WTC11 (cell line): ENCODE measurements at regions not wholly inside any gene's neighbourhood (a gene's known extent, or its start where the extent isn't known, plus 50 kb on each side); places are given as distances from the start of the nearest gene placed in this dataset.

Source experiments
- ATAC-seq: fragments of 200-7000 bp; cut with Tn5 transposase; 2 replicates; pipeline ENCODE4 v1.10.0; 2021; ENCODE audit warnings: mild to moderate bottlenecking, moderate library complexity
- CTCF ChIA-PET: fragments of 300-600 bp; sonication (Branson Sonifier 250); formaldehyde crosslinking; loops from one replicate; lab custom pipeline; 2021; ENCODE audit warnings: antibody characterized with exemption; lab: Charles Lee
- POLR2A ChIA-PET: fragments of 350-600 bp; sonication (Branson Sonifier 250); formaldehyde crosslinking; loops from one replicate; lab custom pipeline; 2021; ENCODE audit warnings: antibody characterized with exemption; lab: Charles Lee
- DNase-seq: peaks from one replicate; pipeline ENCODE4 v3.0.0; 2021; ENCODE audit warnings: low spot score
- H3K27ac Mint-ChIP-seq: 2 replicates; pipeline ENCODE4 v1.8.0; 2021; ENCODE audit warnings: mixed read lengths
- H3K27me3 Mint-ChIP-seq: 2 replicates; pipeline ENCODE4 v1.8.0; 2021; ENCODE audit warnings: low read depth, mild to moderate bottlenecking, moderate library complexity, mixed read lengths
- H3K36me3 Mint-ChIP-seq: 2 replicates; pipeline ENCODE4 v1.8.0; 2021; ENCODE audit warnings: mixed read lengths
- H3K4me1 Mint-ChIP-seq: 2 replicates; pipeline ENCODE4 v1.8.0; 2022; ENCODE audit warnings: mixed read lengths
- H3K4me3 Mint-ChIP-seq: 2 replicates; pipeline ENCODE4 v1.8.0; 2021; ENCODE audit warnings: mild to moderate bottlenecking, moderate library complexity, mixed read lengths
- H3K9me3 Mint-ChIP-seq: 2 replicates; pipeline ENCODE4 v1.8.0; 2021; ENCODE audit warnings: mixed read lengths
- ATF1 ChIP-seq: sonication (generic); formaldehyde crosslinking; IDR thresholded peaks from 2 replicates; pipeline ENCODE4 v1.8.1; 2023; ENCODE audit warnings: mild to moderate bottlenecking, moderate library complexity, missing genetic modification reagents
- ATF2 ChIP-seq: sonication (generic); formaldehyde crosslinking; IDR thresholded peaks from 2 replicates; pipeline ENCODE4 v1.8.1; 2022; ENCODE audit warnings: low read depth, missing genetic modification reagents, borderline replicate concordance
- ATF3 ChIP-seq: sonication (generic); formaldehyde crosslinking; conservative IDR thresholded peaks from 2 replicates; pipeline ENCODE4 v1.8.1; 2022; ENCODE audit warnings: mild to moderate bottlenecking, missing genetic modification reagents
- CBFB ChIP-seq: sonication (generic); formaldehyde crosslinking; IDR thresholded peaks from 2 replicates; pipeline ENCODE4 v1.8.1; 2022; ENCODE audit warnings: mild to moderate bottlenecking, low read depth, missing genetic modification reagents
- CREB1 ChIP-seq: sonication (generic); formaldehyde crosslinking; IDR thresholded peaks from 2 replicates; pipeline ENCODE4 v1.8.0; 2023; ENCODE audit warnings: mild to moderate bottlenecking, missing genetic modification reagents
- CREM ChIP-seq: sonication (generic); formaldehyde crosslinking; IDR thresholded peaks from 2 replicates; pipeline ENCODE4 v1.8.1; 2022; ENCODE audit warnings: mild to moderate bottlenecking, missing genetic modification reagents, moderate library complexity
- CTCF ChIP-seq: fragments of 200-600 bp; IDR thresholded peaks from 2 replicates; pipeline ENCODE4 v1.8.0; 2022; ENCODE audit warnings: antibody characterized with exemption
- ELF4 ChIP-seq: sonication (generic); formaldehyde crosslinking; IDR thresholded peaks from 2 replicates; pipeline ENCODE4 v1.8.1; 2022; ENCODE audit warnings: low read depth, mild to moderate bottlenecking, moderate library complexity, missing genetic modification reagents
- EMX1 ChIP-seq: fragments of 250-450 bp; sonication (Bioruptor Pico); IDR thresholded peaks from 2 replicates; pipeline ENCODE4 v1.8.0; 2021; ENCODE audit warnings: mild to moderate bottlenecking
- FOXJ3 ChIP-seq: sonication (generic); formaldehyde crosslinking; IDR thresholded peaks from 2 replicates; pipeline ENCODE4 v1.9.0; 2021; ENCODE audit warnings: missing genetic modification reagents, mild to moderate bottlenecking, borderline replicate concordance
- FOXK1 ChIP-seq: sonication (generic); formaldehyde crosslinking; IDR thresholded peaks from 2 replicates; pipeline ENCODE4 v1.8.0; 2022; ENCODE audit warnings: mild to moderate bottlenecking, moderate library complexity, missing genetic modification reagents
- JUN ChIP-seq: sonication (generic); formaldehyde crosslinking; IDR thresholded peaks from 2 replicates; pipeline ENCODE4 v1.8.0; 2023; ENCODE audit warnings: mild to moderate bottlenecking, missing genetic modification reagents
- KAT7 ChIP-seq: sonication (generic); formaldehyde crosslinking; IDR thresholded peaks from 2 replicates; pipeline ENCODE4 v1.8.1; 2023; ENCODE audit warnings: missing genetic modification reagents, mild to moderate bottlenecking, borderline replicate concordance
- NFATC4 ChIP-seq: fragments of 250-450 bp; sonication (Bioruptor Pico); IDR thresholded peaks from 2 replicates; pipeline ENCODE4 v1.9.0; 2021; ENCODE audit warnings: mild to moderate bottlenecking
- RELA ChIP-seq: sonication (generic); formaldehyde crosslinking; IDR thresholded peaks from 2 replicates; pipeline ENCODE4 v1.8.1; 2022; ENCODE audit warnings: missing genetic modification reagents, mild to moderate bottlenecking, borderline replicate concordance
- RORB ChIP-seq: fragments of 250-450 bp; sonication (Bioruptor Pico); IDR thresholded peaks from 2 replicates; pipeline ENCODE4 v1.9.0; 2021; ENCODE audit warnings: mild to moderate bottlenecking
- ZBTB21 ChIP-seq: sonication (generic); formaldehyde crosslinking; IDR thresholded peaks from 2 replicates; pipeline ENCODE4 v1.8.1; 2023; ENCODE audit warnings: mild to moderate bottlenecking, missing genetic modification reagents, borderline replicate concordance
- ZNF121 ChIP-seq: sonication (generic); formaldehyde crosslinking; IDR thresholded peaks from 2 replicates; pipeline ENCODE4 v1.8.0; 2023; ENCODE audit warnings: missing genetic modification reagents
- ZNF396 ChIP-seq: fragments of 250-450 bp; sonication (Bioruptor Pico); IDR thresholded peaks from 2 replicates; pipeline ENCODE4 v1.8.0; 2021; ENCODE audit warnings: mild to moderate bottlenecking, moderate library complexity, borderline replicate concordance
- ZNF671 ChIP-seq: fragments of 250-450 bp; sonication (Bioruptor Pico); IDR thresholded peaks from 2 replicates; pipeline ENCODE4 v1.8.0; 2021; ENCODE audit warnings: mild to moderate bottlenecking
- TF ChIP-seq, protein P1 (sequence below): fragments of 250-450 bp; sonication (Bioruptor Pico); IDR thresholded peaks from 2 replicates; pipeline ENCODE4 v1.9.0; 2021; ENCODE audit warnings: mild to moderate bottlenecking
- TF ChIP-seq, protein P2 (sequence below): fragments of 250-450 bp; sonication (Bioruptor Pico); IDR thresholded peaks from 2 replicates; pipeline ENCODE4 v1.8.0; 2021; ENCODE audit warnings: mild to moderate bottlenecking
- TF ChIP-seq, protein P3 (sequence below): fragments of 250-450 bp; sonication (Bioruptor Pico); conservative IDR thresholded peaks from 2 replicates; pipeline ENCODE4 v1.9.0; 2021; ENCODE audit warnings: mild to moderate bottlenecking

DNA sequence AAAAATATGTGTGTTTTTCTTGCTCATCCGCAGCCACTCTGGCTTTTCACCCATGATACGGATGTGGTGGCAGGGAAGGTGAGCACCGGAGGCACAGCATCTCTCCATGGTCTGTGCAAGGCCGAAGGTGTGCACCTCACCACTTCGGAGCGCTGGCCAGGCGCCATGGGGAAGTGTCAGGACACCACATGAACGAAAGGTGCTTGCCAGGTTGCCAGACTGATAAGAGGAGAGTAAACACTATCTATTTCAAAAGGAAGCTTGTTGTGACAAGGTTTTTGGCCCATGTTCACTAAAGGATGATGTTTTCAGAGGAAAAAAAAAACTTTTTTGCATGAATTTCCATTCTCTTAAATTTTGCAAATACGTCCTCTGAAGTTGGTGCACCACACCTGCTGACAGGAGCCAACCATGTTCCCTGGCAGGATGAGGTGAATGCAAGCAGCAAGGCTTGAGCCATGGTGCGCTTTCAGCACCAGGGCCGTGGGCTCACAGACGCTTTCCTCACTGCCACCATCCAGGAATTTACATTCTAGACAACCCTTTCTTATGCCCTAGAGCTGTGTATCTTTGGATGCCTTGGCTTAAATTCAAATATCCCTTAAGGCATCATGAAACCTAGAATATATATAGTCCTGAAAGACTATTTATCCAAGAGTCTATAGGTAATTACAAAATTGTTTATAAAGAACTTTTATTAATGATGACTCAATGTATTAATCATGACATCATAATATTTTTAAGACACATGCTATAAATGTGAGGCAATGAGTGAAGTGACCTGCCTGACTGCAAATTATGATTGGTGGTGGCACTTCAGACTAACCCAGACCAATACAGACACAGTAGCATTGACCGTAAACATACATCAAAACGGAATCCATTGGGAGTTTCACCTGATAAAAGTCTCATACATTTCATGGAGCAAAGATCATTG, 234.5 kb downstream of the TFAP2A start:
- CTCF ChIA-PET: no interaction called here

GRCh38 chr6:10177704-10178103, 237.2 kb downstream of the TFAP2A start:
- DNase-seq: no peak
- H3K27me3 Mint-ChIP-seq: no peaks in the 10 kb centered on the region
- no peak for ATAC-seq
- H3K4me3 Mint-ChIP-seq: no peak overlapping the region
- TF ChIP-seq EMX1 (CRISPR knock-in tag) (no peak), RELA (CRISPR knock-in tag) (no peak), JUN (no peak), CREB1 (CRISPR knock-in tag) (no peak), FOXJ3 (CRISPR knock-in tag) (no peak), KAT7 (CRISPR knock-in tag) (no peak), NFATC4 (CRISPR knock-in tag) (no peak), CTCF (no peak), CREM (CRISPR knock-in tag) (no peak), ELF4 (CRISPR knock-in tag) (no peak), ATF2 (CRISPR knock-in tag) (no peak), ZNF396 (CRISPR knock-in tag) (no peak), ZNF671 (CRISPR knock-in tag) (no peak), ATF3 (CRISPR knock-in tag) (no peak), ZBTB21 (CRISPR knock-in tag) (no peak)
- TF ChIP-seq, protein P1, sequence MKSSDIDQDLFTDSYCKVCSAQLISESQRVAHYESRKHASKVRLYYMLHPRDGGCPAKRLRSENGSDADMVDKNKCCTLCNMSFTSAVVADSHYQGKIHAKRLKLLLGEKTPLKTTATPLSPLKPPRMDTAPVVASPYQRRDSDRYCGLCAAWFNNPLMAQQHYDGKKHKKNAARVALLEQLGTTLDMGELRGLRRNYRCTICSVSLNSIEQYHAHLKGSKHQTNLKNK (CRISPR knock-in tag): no peak
- TF ChIP-seq, all 79 proteins: peak for 0
- POLR2A ChIA-PET: no interaction called here
- CTCF ChIA-PET: no interaction called here
- Mint-ChIP-seq H3K9me3 (peaks cover 11% of the 10 kb centered on the region), H3K4me1 (no peaks in the 10 kb centered on the region), H3K36me3 (no peaks in the 10 kb centered on the region), H3K27ac (no peak overlapping the region)

More for the DNA sequence above, 234.5 kb downstream of the TFAP2A start:
- H3K4me3 Mint-ChIP-seq: no peak overlapping the region
- H3K36me3 Mint-ChIP-seq: no peaks in the 10 kb centered on the region
- POLR2A ChIA-PET: interaction anchor here (0.6 kb wide), 1 partner anchor 60 kb away, joined by 3 read pairs; no protein-coding TSS in a partner anchor
- H3K27me3 Mint-ChIP-seq: no peaks in the 10 kb centered on the region
- DNase-seq: no peak
- peaks cover 11% of the 10 kb centered on the region for H3K9me3 Mint-ChIP-seq
- TF ChIP-seq RORB (CRISPR knock-in tag) (no peak), CREB1 (CRISPR knock-in tag) (no peak), CTCF (no peak), FOXK1 (CRISPR knock-in tag) (no peak), ZNF121 (CRISPR knock-in tag) (no peak), ATF1 (CRISPR knock-in tag) (no peak), CBFB (no peak), ELF4 (CRISPR knock-in tag) (no peak)
- TF ChIP-seq, protein P2, sequence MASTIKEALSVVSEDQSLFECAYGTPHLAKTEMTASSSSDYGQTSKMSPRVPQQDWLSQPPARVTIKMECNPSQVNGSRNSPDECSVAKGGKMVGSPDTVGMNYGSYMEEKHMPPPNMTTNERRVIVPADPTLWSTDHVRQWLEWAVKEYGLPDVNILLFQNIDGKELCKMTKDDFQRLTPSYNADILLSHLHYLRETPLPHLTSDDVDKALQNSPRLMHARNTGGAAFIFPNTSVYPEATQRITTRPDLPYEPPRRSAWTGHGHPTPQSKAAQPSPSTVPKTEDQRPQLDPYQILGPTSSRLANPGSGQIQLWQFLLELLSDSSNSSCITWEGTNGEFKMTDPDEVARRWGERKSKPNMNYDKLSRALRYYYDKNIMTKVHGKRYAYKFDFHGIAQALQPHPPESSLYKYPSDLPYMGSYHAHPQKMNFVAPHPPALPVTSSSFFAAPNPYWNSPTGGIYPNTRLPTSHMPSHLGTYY (CRISPR knock-in tag): no peak
- TF ChIP-seq, protein P3, sequence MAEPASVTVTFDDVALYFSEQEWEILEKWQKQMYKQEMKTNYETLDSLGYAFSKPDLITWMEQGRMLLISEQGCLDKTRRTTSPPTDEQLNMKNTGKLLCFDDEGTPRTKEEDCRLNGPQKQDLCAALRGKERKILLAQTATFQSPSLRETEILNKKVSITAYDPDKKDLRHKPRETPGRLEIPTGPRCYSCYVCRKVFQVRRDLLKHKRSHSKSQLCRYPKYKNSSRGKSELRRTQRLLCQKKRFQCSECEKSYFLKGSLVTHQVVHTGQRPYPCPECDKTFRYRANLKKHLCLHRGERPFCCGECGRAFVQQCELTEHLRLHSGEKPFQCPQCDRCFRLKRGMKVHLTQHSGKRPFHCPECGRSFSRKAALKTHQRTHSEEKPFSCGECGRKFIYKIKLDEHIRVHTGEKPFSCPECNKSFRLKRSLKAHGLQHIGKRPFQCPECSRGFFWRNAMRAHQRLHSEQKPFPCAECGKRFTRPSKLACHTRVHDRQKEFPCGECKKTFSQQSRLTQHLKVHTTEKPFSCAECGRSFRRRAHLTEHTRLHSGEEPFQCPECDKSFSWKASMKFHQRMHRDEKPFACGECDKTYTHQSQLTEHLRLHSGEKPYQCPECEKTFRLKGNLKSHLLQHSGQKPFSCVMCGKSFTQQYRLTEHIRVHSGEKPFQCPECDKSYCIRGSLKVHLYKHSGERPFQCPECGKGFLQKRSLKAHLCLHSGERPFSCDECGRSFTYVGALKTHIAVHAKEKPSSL: no peak
- no peak for ATAC-seq
- no peak overlapping the region for H3K27ac Mint-ChIP-seq
- no peaks in the 10 kb centered on the region for H3K4me1 Mint-ChIP-seq
